HepG2 (cell line): ENCODE measurements at regions not wholly inside any gene's neighbourhood (a gene's known extent, or its start where the extent isn't known, plus 50 kb on each side); places are given as distances from the start of the nearest gene placed in this dataset.

Source experiments
- CHD2 ChIP-seq: IDR thresholded peaks from 2 replicates; pipeline ENCODE4 v1.6.1; 2011; ENCODE audit warnings: low read depth, low read length, improper control_type of control experiment
- EHMT2 ChIP-seq: fragments of 200-600 bp; sonication (generic); IDR thresholded peaks from 2 replicates; pipeline ENCODE4 v1.7.0; 2017; ENCODE audit warnings: antibody characterized with exemption, low read depth, low read length, borderline replicate concordance
- EP300 ChIP-seq, 3 experiments: sonication (generic) in 1 of 3; formaldehyde crosslinking in 1 of 3; IDR thresholded peaks; 2 replicates each; pipeline versions ENCODE4 v1.5.1 to v1.6.1; 2011 to 2020; ENCODE audit warnings: low read depth in 2 of 3, low read length in 2 of 3, borderline replicate concordance in 1 of 3, improper control_type of control experiment in 1 of 3, mild to moderate bottlenecking in 1 of 3, missing genetic modification reagents in 1 of 3, moderate library complexity in 1 of 3
- EZH2 ChIP-seq: conservative IDR thresholded peaks from 2 replicates; pipeline ENCODE4 v1.6.1; 2012; ENCODE audit warnings: mild to moderate bottlenecking, low read depth, low read length, moderate library complexity
- FOXK2 ChIP-seq: fragments of 450-650 bp; IDR thresholded peaks from 2 replicates; pipeline ENCODE4 v1.6.1; 2016
- NR2C2 ChIP-seq: sonication (generic); formaldehyde crosslinking; IDR thresholded peaks from 2 replicates; pipeline ENCODE4 v1.4.0; 2020; ENCODE audit warnings: missing genetic modification reagents, mild to moderate bottlenecking, moderate library complexity, borderline replicate concordance
- PLRG1 ChIP-seq: fragments of 450-650 bp; conservative IDR thresholded peaks from 2 replicates; pipeline ENCODE4 v1.6.1; 2016
- POLR2A ChIP-seq, 2 experiments: IDR thresholded peaks; 2 replicates each; pipeline ENCODE4 v1.6.1; 2011; ENCODE audit warnings: low read depth in 2 of 2, low read length in 2 of 2, mild to moderate bottlenecking in 1 of 2, moderate library complexity in 1 of 2; ENCODE audit not compliant: insufficient read depth in 1 of 2
- SRSF1 ChIP-seq: fragments of 200-400 bp; formaldehyde crosslinking; optimal IDR thresholded peaks from 2 replicates; pipeline ENCODE3; 2017; ENCODE audit warnings: mild to moderate bottlenecking, low read depth, low read length, moderate library complexity
- TARDBP ChIP-seq: sonication (generic); formaldehyde crosslinking; IDR thresholded peaks from 2 replicates; pipeline ENCODE4 v1.8.0; 2022; ENCODE audit warnings: mild to moderate bottlenecking, missing genetic modification reagents
- TCF7L2 ChIP-seq: IDR thresholded peaks from 2 replicates; pipeline ENCODE4 v1.6.1; 2011; ENCODE audit warnings: mild to moderate bottlenecking, low read depth, low read length, moderate library complexity
- TF ChIP-seq, protein P1 (sequence below): sonication (generic); formaldehyde crosslinking; IDR thresholded peaks from 2 replicates; pipeline ENCODE4 v1.4.0; 2020; ENCODE audit warnings: low read depth, missing genetic modification reagents
- TF ChIP-seq, protein P2 (sequence below): sonication (generic); formaldehyde crosslinking; IDR thresholded peaks from 2 replicates; pipeline ENCODE4 v1.5.0; 2020; ENCODE audit warnings: mild to moderate bottlenecking, missing genetic modification reagents, moderate library complexity
- TF ChIP-seq, protein P3 (sequence below): sonication (generic); formaldehyde crosslinking; IDR thresholded peaks from 2 replicates; pipeline ENCODE4 v1.8.1; 2023; ENCODE audit warnings: missing genetic modification reagents, inconsistent platforms, borderline replicate concordance

DNA sequence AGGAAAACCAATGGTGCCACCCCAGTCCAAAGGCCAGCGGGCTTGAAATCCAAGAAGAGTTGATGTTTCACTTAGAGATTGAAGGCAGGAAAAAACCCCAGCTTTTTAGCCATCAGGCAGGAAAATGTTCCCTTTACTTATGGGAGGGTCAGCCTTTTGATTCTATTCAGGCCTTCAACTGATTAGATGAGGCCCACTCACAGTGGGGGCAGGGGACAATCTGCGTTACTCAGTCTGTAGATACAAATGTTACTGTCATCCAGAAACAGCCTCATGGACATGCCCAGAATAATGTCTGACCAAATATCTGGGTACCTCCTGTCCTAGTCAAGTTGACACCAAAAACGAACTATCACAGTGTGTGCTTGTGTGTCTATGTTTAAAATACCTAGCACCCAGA, 121.2 kb upstream of the KCNQ5 start:
- TF ChIP-seq SRSF1, result no peak
- TF ChIP-seq, protein P1, sequence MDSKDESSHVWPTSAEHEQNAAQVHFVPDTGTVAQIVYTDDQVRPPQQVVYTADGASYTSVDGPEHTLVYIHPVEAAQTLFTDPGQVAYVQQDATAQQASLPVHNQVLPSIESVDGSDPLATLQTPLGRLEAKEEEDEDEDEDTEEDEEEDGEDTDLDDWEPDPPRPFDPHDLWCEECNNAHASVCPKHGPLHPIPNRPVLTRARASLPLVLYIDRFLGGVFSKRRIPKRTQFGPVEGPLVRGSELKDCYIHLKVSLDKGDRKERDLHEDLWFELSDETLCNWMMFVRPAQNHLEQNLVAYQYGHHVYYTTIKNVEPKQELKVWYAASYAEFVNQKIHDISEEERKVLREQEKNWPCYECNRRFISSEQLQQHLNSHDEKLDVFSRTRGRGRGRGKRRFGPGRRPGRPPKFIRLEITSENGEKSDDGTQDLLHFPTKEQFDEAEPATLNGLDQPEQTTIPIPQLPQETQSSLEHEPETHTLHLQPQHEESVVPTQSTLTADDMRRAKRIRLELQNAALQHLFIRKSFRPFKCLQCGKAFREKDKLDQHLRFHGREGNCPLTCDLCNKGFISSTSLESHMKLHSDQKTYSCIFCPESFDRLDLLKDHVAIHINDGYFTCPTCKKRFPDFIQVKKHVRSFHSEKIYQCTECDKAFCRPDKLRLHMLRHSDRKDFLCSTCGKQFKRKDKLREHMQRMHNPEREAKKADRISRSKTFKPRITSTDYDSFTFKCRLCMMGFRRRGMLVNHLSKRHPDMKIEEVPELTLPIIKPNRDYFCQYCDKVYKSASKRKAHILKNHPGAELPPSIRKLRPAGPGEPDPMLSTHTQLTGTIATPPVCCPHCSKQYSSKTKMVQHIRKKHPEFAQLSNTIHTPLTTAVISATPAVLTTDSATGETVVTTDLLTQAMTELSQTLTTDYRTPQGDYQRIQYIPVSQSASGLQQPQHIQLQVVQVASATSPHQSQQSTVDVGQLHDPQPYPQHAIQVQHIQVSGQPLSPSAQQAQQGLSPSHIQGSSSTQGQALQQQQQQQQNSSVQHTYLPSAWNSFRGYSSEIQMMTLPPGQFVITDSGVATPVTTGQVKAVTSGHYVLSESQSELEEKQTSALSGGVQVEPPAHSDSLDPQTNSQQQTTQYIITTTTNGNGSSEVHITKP (CRISPR knock-in tag), result no peak
- TF ChIP-seq, protein P2, sequence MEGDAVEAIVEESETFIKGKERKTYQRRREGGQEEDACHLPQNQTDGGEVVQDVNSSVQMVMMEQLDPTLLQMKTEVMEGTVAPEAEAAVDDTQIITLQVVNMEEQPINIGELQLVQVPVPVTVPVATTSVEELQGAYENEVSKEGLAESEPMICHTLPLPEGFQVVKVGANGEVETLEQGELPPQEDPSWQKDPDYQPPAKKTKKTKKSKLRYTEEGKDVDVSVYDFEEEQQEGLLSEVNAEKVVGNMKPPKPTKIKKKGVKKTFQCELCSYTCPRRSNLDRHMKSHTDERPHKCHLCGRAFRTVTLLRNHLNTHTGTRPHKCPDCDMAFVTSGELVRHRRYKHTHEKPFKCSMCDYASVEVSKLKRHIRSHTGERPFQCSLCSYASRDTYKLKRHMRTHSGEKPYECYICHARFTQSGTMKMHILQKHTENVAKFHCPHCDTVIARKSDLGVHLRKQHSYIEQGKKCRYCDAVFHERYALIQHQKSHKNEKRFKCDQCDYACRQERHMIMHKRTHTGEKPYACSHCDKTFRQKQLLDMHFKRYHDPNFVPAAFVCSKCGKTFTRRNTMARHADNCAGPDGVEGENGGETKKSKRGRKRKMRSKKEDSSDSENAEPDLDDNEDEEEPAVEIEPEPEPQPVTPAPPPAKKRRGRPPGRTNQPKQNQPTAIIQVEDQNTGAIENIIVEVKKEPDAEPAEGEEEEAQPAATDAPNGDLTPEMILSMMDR (CRISPR knock-in tag), result no peak
- TF ChIP-seq, protein P3, sequence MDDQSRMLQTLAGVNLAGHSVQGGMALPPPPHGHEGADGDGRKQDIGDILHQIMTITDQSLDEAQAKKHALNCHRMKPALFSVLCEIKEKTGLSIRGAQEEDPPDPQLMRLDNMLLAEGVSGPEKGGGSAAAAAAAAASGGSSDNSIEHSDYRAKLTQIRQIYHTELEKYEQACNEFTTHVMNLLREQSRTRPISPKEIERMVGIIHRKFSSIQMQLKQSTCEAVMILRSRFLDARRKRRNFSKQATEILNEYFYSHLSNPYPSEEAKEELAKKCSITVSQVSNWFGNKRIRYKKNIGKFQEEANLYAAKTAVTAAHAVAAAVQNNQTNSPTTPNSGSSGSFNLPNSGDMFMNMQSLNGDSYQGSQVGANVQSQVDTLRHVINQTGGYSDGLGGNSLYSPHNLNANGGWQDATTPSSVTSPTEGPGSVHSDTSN (CRISPR knock-in tag), result no peak
- no peak for TF ChIP-seq EHMT2
- TF ChIP-seq TCF7L2, result no peak
- TF ChIP-seq CHD2, result no peak
- no peak for TF ChIP-seq FOXK2
- TF ChIP-seq TARDBP (CRISPR knock-in tag), result no peak
- no peak for TF ChIP-seq EP300 (IDR thresholded peaks at IDR 0.05; ENCODE audit: low read depth in 2 of 2, low read length in 2 of 2)
- no peak for TF ChIP-seq EP300 (CRISPR knock-in tag; IDR thresholded peaks at IDR 0.05; ENCODE audit: borderline replicate concordance)
- TF ChIP-seq POLR2A (IDR thresholded peaks at IDR 0.05; ENCODE audit: insufficient read depth in 1 of 2, low read depth in 2 of 2, low read length in 2 of 2), result no peak
- no peak for TF ChIP-seq NR2C2
- no peak for TF ChIP-seq PLRG1
- TF ChIP-seq EZH2, result no peak
